Neural cell (in vitro differentiated cells): ENCODE measurements at regions not wholly inside any gene's neighbourhood (a gene's known extent, or its start where the extent isn't known, plus 50 kb on each side); places are given as distances from the start of the nearest gene placed in this dataset.

ENCODE experiments used
- H2AFZ ChIP-seq: fragments of 200-600, 300-800 bp; sonication (generic), shearing (Covaris generic); 2 replicates; pipeline ENCODE4 v1.6.0; 2014; ENCODE audit warnings: low read depth, mild to moderate bottlenecking, antibody characterized with exemption, low read length, moderate library complexity
- H3F3A ChIP-seq: fragments of 200-600 bp; shearing (Covaris generic); 2 replicates; pipeline ENCODE4 v1.6.1; 2016; ENCODE audit warnings: mild to moderate bottlenecking, moderate library complexity, mixed read lengths, antibody characterized with exemption, low read length; ENCODE audit not compliant: insufficient read depth, poor library complexity, severe bottlenecking
- H3K27ac ChIP-seq: fragments of 200-600, 300-800 bp; sonication (generic), shearing (Covaris generic); 2 replicates; pipeline ENCODE4 v1.5.1; 2014; ENCODE audit warnings: mild to moderate bottlenecking, low read length, moderate library complexity
- H3K27me3 ChIP-seq: fragments of 300-800, 200-600 bp; sonication (generic), shearing (Covaris generic); 2 replicates; pipeline ENCODE4 v1.6.0; 2014; ENCODE audit warnings: mild to moderate bottlenecking, low read depth, low read length, moderate library complexity; ENCODE audit not compliant: insufficient read depth
- H3K36me3 ChIP-seq: fragments of 300-800, 200-600 bp; sonication (generic), shearing (Covaris generic); 2 replicates; pipeline ENCODE4 v1.5.1; 2014; ENCODE audit warnings: mild to moderate bottlenecking, antibody characterized with exemption, low read length, moderate library complexity; ENCODE audit not compliant: insufficient read depth
- H3K4me2 ChIP-seq: fragments of 300-800, 200-600 bp; sonication (generic), shearing (Covaris generic); 2 replicates; pipeline ENCODE4 v1.6.0; 2014; ENCODE audit warnings: mild to moderate bottlenecking, low read length
- H3K4me3 ChIP-seq: fragments of 300-800, 200-600 bp; sonication (generic), shearing (Covaris generic); 2 replicates; pipeline ENCODE4 v1.5.1; 2014; ENCODE audit warnings: mild to moderate bottlenecking, low read length, moderate library complexity
- H3K79me2 ChIP-seq: fragments of 200-600 bp; shearing (Covaris generic); replicated peaks from 2 replicates; pipeline ENCODE4 v1.6.0; 2014; ENCODE audit warnings: mild to moderate bottlenecking, low read length, moderate library complexity; ENCODE audit not compliant: insufficient read depth
- H3K9ac ChIP-seq: fragments of 300-800, 200-600 bp; sonication (generic), shearing (Covaris generic); 2 replicates; pipeline ENCODE4 v1.6.1; 2016; ENCODE audit warnings: mild to moderate bottlenecking, low read length, mixed read lengths
- H3K9me2 ChIP-seq: fragments of 200-600 bp; shearing (Covaris generic); 2 replicates; pipeline ENCODE4 v1.6.1; 2016; ENCODE audit warnings: mild to moderate bottlenecking, low read length, mixed read lengths; ENCODE audit not compliant: insufficient read depth
- H3K9me3 ChIP-seq: fragments of 200-600, 300-800 bp; sonication (generic), shearing (Covaris generic); 2 replicates; pipeline ENCODE4 v1.6.1; 2016; ENCODE audit warnings: mild to moderate bottlenecking, mixed run types, low read length, moderate library complexity, mixed read lengths
- H4K20me1 ChIP-seq: fragments of 200-600 bp; shearing (Covaris generic); 2 replicates; pipeline ENCODE4 v1.6.1; 2016; ENCODE audit warnings: mild to moderate bottlenecking, mixed run types; ENCODE audit not compliant: insufficient read depth
- EP300 ChIP-seq: fragments of 450-650 bp; conservative IDR thresholded peaks from 2 replicates; pipeline ENCODE4 v1.6.1; 2014; ENCODE audit warnings: antibody characterized with exemption, mild to moderate bottlenecking, moderate library complexity; ENCODE audit not compliant: poor library complexity, severe bottlenecking
- EZH2 ChIP-seq: fragments of 200-600, 300-800 bp; shearing (Covaris generic), sonication (generic); IDR thresholded peaks from 2 replicates; pipeline ENCODE4 v1.6.1; 2014; ENCODE audit warnings: antibody characterized with exemption, low read length, borderline replicate concordance, mild to moderate bottlenecking; ENCODE audit not compliant: insufficient read depth, poor library complexity, severe bottlenecking
- MXI1 ChIP-seq: fragments of 450-650 bp; conservative IDR thresholded peaks from 2 replicates; pipeline ENCODE4 v1.6.1; 2014; ENCODE audit warnings: antibody characterized with exemption, mild to moderate bottlenecking; ENCODE audit not compliant: poor library complexity, severe bottlenecking
- POLR2AphosphoS5 ChIP-seq: IDR thresholded peaks from 2 replicates; pipeline ENCODE4 v1.6.1; 2012
- RAD21 ChIP-seq: fragments of 450-650 bp; conservative IDR thresholded peaks from 2 replicates; pipeline ENCODE4 v1.6.1; 2014; ENCODE audit warnings: antibody characterized with exemption, mild to moderate bottlenecking, moderate library complexity
- SMC3 ChIP-seq: fragments of 450-650 bp; conservative IDR thresholded peaks from 2 replicates; pipeline ENCODE4 v1.6.1; 2014; ENCODE audit warnings: antibody characterized with exemption, mild to moderate bottlenecking, moderate library complexity; ENCODE audit not compliant: poor library complexity
- TAF1 ChIP-seq: IDR thresholded peaks from 2 replicates; pipeline ENCODE4 v1.6.1; 2012; ENCODE audit warnings: low read depth
- TF ChIP-seq, protein P1 (sequence below): IDR thresholded peaks from 2 replicates; pipeline ENCODE4 v1.6.1; 2012; ENCODE audit warnings: borderline replicate concordance
- TF ChIP-seq, protein P2 (sequence below): fragments of 450-650 bp; IDR thresholded peaks from 2 replicates; pipeline ENCODE4 v1.5.1; 2014; ENCODE audit warnings: antibody characterized with exemption, mild to moderate bottlenecking, moderate library complexity; ENCODE audit not compliant: poor library complexity, severe bottlenecking

DNA sequence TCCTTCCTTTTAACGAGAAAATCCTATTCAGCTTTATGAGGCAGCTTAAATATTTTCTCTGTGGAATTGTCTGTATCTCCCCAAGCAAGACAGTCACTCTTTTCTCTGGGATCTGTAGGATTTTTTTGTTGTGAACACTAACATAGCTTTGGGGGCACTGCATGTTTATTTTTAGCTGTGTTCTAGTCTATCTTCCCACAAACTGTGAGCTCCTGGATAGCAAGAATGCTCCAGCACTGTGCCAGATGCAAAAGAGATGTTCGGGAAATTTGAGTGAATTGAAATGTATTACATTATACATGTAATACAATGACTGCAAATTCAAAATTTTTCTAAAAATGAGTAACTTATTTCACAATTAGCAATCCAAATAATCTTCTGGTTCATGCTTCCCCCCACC lies 282.2 kb downstream of the PLPP3 start:
- H3K27me3 ChIP-seq: no peaks in the 10 kb centered on the region
- TF ChIP-seq RAD21 (no peak), EZH2 (no peak), TAF1 (no peak), MXI1 (no peak), POLR2AphosphoS5 (no peak), EP300 (no peak), SMC3 (no peak)
- TF ChIP-seq, protein P1, sequence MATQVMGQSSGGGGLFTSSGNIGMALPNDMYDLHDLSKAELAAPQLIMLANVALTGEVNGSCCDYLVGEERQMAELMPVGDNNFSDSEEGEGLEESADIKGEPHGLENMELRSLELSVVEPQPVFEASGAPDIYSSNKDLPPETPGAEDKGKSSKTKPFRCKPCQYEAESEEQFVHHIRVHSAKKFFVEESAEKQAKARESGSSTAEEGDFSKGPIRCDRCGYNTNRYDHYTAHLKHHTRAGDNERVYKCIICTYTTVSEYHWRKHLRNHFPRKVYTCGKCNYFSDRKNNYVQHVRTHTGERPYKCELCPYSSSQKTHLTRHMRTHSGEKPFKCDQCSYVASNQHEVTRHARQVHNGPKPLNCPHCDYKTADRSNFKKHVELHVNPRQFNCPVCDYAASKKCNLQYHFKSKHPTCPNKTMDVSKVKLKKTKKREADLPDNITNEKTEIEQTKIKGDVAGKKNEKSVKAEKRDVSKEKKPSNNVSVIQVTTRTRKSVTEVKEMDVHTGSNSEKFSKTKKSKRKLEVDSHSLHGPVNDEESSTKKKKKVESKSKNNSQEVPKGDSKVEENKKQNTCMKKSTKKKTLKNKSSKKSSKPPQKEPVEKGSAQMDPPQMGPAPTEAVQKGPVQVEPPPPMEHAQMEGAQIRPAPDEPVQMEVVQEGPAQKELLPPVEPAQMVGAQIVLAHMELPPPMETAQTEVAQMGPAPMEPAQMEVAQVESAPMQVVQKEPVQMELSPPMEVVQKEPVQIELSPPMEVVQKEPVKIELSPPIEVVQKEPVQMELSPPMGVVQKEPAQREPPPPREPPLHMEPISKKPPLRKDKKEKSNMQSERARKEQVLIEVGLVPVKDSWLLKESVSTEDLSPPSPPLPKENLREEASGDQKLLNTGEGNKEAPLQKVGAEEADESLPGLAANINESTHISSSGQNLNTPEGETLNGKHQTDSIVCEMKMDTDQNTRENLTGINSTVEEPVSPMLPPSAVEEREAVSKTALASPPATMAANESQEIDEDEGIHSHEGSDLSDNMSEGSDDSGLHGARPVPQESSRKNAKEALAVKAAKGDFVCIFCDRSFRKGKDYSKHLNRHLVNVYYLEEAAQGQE: no peak
- TF ChIP-seq, protein P2, sequence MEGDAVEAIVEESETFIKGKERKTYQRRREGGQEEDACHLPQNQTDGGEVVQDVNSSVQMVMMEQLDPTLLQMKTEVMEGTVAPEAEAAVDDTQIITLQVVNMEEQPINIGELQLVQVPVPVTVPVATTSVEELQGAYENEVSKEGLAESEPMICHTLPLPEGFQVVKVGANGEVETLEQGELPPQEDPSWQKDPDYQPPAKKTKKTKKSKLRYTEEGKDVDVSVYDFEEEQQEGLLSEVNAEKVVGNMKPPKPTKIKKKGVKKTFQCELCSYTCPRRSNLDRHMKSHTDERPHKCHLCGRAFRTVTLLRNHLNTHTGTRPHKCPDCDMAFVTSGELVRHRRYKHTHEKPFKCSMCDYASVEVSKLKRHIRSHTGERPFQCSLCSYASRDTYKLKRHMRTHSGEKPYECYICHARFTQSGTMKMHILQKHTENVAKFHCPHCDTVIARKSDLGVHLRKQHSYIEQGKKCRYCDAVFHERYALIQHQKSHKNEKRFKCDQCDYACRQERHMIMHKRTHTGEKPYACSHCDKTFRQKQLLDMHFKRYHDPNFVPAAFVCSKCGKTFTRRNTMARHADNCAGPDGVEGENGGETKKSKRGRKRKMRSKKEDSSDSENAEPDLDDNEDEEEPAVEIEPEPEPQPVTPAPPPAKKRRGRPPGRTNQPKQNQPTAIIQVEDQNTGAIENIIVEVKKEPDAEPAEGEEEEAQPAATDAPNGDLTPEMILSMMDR: no peak
- no peak overlapping the region for H3K9ac ChIP-seq
- no peaks in the 10 kb centered on the region for H4K20me1 ChIP-seq
- no peaks in the 10 kb centered on the region for H3K79me2 ChIP-seq
- H3F3A ChIP-seq: no peaks in the 10 kb centered on the region
- no peaks in the 10 kb centered on the region for H3K9me2 ChIP-seq
- no peak overlapping the region for H2AFZ ChIP-seq
- no peak overlapping the region for H3K4me3 ChIP-seq
- no peak overlapping the region for H3K27ac ChIP-seq
- no peak overlapping the region for H3K4me2 ChIP-seq
- no peaks in the 10 kb centered on the region for H3K36me3 ChIP-seq
- no peaks in the 10 kb centered on the region for H3K9me3 ChIP-seq

DNA sequence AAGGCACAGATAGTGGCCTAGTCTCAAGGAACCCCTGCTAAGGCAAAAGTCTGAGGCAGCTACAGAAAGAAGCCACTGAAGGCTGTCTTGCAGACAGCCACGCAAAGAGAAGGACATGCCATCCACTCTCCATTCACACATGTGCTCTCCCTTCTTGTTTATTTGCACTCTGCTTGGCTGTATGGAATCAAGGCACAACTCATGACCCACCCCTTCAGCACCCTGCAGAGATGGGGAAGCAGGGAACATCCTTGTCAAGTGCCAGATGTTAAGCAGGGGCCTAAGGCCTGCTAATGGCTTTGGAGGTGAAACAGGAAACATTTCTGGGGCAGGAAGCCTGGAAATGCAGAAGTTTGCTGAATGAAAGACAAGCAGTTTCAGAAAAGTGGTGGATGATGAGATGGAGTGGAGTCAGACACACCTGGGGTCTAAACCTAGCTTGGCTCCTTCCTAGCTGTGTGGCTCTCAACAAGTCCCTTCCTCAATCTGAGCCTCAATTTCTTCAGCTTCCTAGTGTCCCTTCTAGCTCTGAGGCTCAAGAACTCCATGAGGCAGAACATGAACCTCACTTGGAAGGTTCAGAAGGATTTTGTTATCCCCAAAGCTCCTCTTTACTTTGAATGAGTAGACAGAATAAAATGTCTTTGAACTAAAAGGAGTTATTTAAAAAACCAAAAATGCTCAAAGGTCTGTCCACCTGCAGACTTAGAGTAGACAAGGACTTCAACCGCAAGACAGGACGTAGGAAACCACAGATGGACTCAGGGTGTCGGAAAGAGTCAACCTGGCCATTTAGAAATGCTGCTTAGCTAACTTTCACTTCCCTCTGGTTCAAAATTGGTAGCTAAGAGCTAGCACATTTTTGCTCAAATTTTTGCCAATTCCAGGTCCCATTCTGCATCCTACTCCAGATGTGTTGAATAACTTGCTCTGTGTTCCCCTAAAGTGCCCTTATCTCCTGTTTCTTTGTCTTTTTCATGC lies 283.1 kb downstream of the PLPP3 start:
- H3K27ac ChIP-seq: no peak overlapping the region
- H2AFZ ChIP-seq: no peak overlapping the region
- no peak overlapping the region for H3K4me3 ChIP-seq
- H3K9ac ChIP-seq: no peak overlapping the region
- no peaks in the 10 kb centered on the region for H3K36me3 ChIP-seq
- H3K79me2 ChIP-seq: no peaks in the 10 kb centered on the region
- H3K9me2 ChIP-seq: no peaks in the 10 kb centered on the region
- H4K20me1 ChIP-seq: no peaks in the 10 kb centered on the region
- TF ChIP-seq, protein P1: no peak
- TF ChIP-seq POLR2AphosphoS5 (no peak), MXI1 (no peak), SMC3 (no peak), EP300 (no peak), RAD21 (no peak), EZH2 (no peak), TAF1 (no peak)
- TF ChIP-seq, protein P2: no peak
- H3K27me3 ChIP-seq: no peaks in the 10 kb centered on the region
- H3K9me3 ChIP-seq: no peaks in the 10 kb centered on the region
- no peaks in the 10 kb centered on the region for H3F3A ChIP-seq
- no peak overlapping the region for H3K4me2 ChIP-seq
